ENCODE measurements at regions not wholly inside any gene's neighbourhood (a gene's known extent, or its start where the extent isn't known, plus 50 kb on each side); places are given as distances from the start of the nearest gene placed in this dataset.

- Histone ChIP-seq H3K4me1 (ENCODE audit: control insufficient read depth, insufficient read depth, low read length, poor library complexity, severe bottlenecking) (peaks cover 13% of the 10 kb centered on the region), H3K9me3 (ENCODE audit: control insufficient read depth in 2 of 2, low read length in 2 of 2) (no peaks in the 10 kb centered on the region), H3K27ac (ENCODE audit: insufficient read depth, low read length, poor library complexity, severe bottlenecking) (no peak overlapping the region), H3K36me3 (ENCODE audit: control insufficient read depth, insufficient read depth, low read length) (no peaks in the 10 kb centered on the region), H3K4me3 (ENCODE audit: low read depth, low read length) (no peak overlapping the region), H3K27me3 (ENCODE audit: control insufficient read depth, insufficient read depth, low read length) (no peaks in the 10 kb centered on the region)
- H3K36me3 Mint-ChIP-seq = no peaks in the 10 kb centered on the region
- H3K4me3 Mint-ChIP-seq = no peak overlapping the region
- H3K4me1 Mint-ChIP-seq = peaks cover 24 to 42% (median 35%) of the 10 kb centered on the region in 4 donors
- peaks cover 0 to 2% (median 0%) of the 10 kb centered on the region in 7 donors for H3K9me3 Mint-ChIP-seq
- ATAC-seq (ENCODE audit: low read depth in 2 of 2) (no peak), DNase-seq (no peak)
- no peak overlapping the region for H3K27ac Mint-ChIP-seq
- no peaks in the 10 kb centered on the region for H3K27me3 Mint-ChIP-seq
Measured at GRCh38 chr2:12585784-12586183, 131.0 kb upstream of the TRIB2 start.

DNA sequence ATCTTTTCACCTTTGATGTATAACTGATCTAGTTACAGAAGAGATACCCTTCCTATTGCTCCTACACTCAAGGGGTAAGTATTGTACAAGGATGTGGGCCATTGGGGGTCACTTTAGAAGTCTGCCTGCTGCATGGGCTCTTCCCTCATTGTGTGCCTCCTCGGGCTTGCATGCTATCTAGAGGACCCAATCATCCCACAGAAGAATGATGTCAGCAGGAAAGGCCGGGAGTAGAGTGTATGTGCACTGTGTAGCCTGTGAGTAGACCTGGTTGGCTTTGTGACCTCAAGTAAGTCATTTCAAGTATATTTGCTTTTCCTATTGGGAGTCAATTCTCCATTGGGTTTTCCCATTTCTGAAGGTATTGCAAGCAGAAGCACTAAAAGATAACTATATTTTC, 129.5 kb upstream of the TRIB2 start:
- Mint-ChIP-seq H3K9me3 (peaks cover 0 to 2% (median 0%) of the 10 kb centered on the region in 7 donors), H3K4me3 (no peak overlapping the region), H3K27me3 (no peaks in the 10 kb centered on the region), H3K4me1 (peaks cover 24 to 47% (median 35%) of the 10 kb centered on the region in 4 donors), H3K36me3 (no peaks in the 10 kb centered on the region), H3K27ac (peak overlapping the region; percentile 36 to 69 (median 44))
- no peaks in the 10 kb centered on the region for H3K27me3 ChIP-seq (ENCODE audit: control insufficient read depth, insufficient read depth, low read length)
- no peak overlapping the region for H3K4me3 ChIP-seq (ENCODE audit: low read depth, low read length)
- no peaks in the 10 kb centered on the region for H3K9me3 ChIP-seq (ENCODE audit: control insufficient read depth in 2 of 2, low read length in 2 of 2)
- DNase-seq (no peak), ATAC-seq (ENCODE audit: low read depth in 2 of 2) (no peak)
- H3K36me3 ChIP-seq (ENCODE audit: control insufficient read depth, insufficient read depth, low read length) = no peaks in the 10 kb centered on the region
- H3K4me1 ChIP-seq (ENCODE audit: control insufficient read depth, insufficient read depth, low read length, poor library complexity, severe bottlenecking) = peaks cover 13% of the 10 kb centered on the region
- H3K27ac ChIP-seq (ENCODE audit: insufficient read depth, low read length, poor library complexity, severe bottlenecking) = no peak overlapping the region

- Histone ChIP-seq H3K4me1 (ENCODE audit: control insufficient read depth, insufficient read depth, low read length, poor library complexity, severe bottlenecking) (peaks cover 13% of the 10 kb centered on the region), H3K27me3 (ENCODE audit: control insufficient read depth, insufficient read depth, low read length) (no peaks in the 10 kb centered on the region), H3K27ac (ENCODE audit: insufficient read depth, low read length, poor library complexity, severe bottlenecking) (no peak overlapping the region), H3K9me3 (ENCODE audit: control insufficient read depth in 2 of 2, low read length in 2 of 2) (no peaks in the 10 kb centered on the region), H3K36me3 (ENCODE audit: control insufficient read depth, insufficient read depth, low read length) (no peaks in the 10 kb centered on the region), H3K4me3 (ENCODE audit: low read depth, low read length) (peak overlapping the region; percentile 38)
- Mint-ChIP-seq H3K27me3 (no peaks in the 10 kb centered on the region), H3K36me3 (no peaks in the 10 kb centered on the region), H3K9me3 (peaks cover 0 to 2% (median 0%) of the 10 kb centered on the region in 7 donors), H3K27ac (peak overlapping the region in 2 of 3 donors; percentile 17 to 50), H3K4me3 (peak overlapping the region in 2 of 4 donors; percentile 9 to 76), H3K4me1 (peaks cover 24 to 50% (median 35%) of the 10 kb centered on the region in 4 donors)
- DNase-seq (peak in 1 of 3 donors; percentile 16), ATAC-seq (ENCODE audit: low read depth in 2 of 2) (no peak)
Measured at GRCh38 chr2:12587729-12588522, 128.8 kb upstream of the TRIB2 start.

DNA sequence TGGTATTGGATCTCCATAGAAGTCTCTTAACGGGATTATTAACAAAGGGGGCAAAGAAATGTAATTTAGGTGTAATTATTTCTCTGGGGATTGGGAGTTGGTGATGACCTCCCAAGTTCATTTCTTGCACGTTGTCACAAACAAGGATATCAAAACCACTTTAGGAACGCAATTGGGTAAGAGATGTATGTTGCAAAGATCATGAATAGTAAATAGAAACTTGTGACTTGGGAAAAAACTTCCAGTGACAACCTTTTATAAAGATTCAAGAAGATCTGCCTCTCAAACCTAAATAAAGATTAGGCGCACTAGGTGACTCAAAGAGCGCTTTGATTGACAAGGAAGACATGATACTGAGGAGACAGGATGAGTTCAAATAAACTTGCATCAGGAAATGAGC, 127.8 kb upstream of the TRIB2 start:
- H3K4me3 Mint-ChIP-seq = no peak overlapping the region
- H3K27ac Mint-ChIP-seq = peak overlapping the region in 1 of 3 donors; percentile 64
- peaks cover 24 to 50% (median 35%) of the 10 kb centered on the region in 4 donors for H3K4me1 Mint-ChIP-seq
- peaks cover 0 to 3% (median 0%) of the 10 kb centered on the region in 7 donors for H3K9me3 Mint-ChIP-seq
- H3K27me3 Mint-ChIP-seq = no peaks in the 10 kb centered on the region
- H3K4me3 ChIP-seq (ENCODE audit: low read depth, low read length) = no peak overlapping the region
- no peaks in the 10 kb centered on the region for H3K9me3 ChIP-seq (ENCODE audit: control insufficient read depth in 2 of 2, low read length in 2 of 2)
- H3K36me3 ChIP-seq (ENCODE audit: control insufficient read depth, insufficient read depth, low read length) = no peaks in the 10 kb centered on the region
- H3K4me1 ChIP-seq (ENCODE audit: control insufficient read depth, insufficient read depth, low read length, poor library complexity, severe bottlenecking) = peaks cover 13% of the 10 kb centered on the region
- ATAC-seq (ENCODE audit: low read depth in 2 of 2) = no peak
- no peak for DNase-seq
- H3K36me3 Mint-ChIP-seq = no peaks in the 10 kb centered on the region
- H3K27ac ChIP-seq (ENCODE audit: insufficient read depth, low read length, poor library complexity, severe bottlenecking) = no peak overlapping the region
- no peaks in the 10 kb centered on the region for H3K27me3 ChIP-seq (ENCODE audit: control insufficient read depth, insufficient read depth, low read length)

- H3K4me3 ChIP-seq (ENCODE audit: low read depth, low read length) = no peak overlapping the region
Measured at GRCh38 chr2:12589802-12590320, 126.9 kb upstream of the TRIB2 start.

GRCh38 chr2:12592296-12592695, 124.4 kb upstream of the TRIB2 start:
- no peaks in the 10 kb centered on the region for H3K27me3 ChIP-seq (ENCODE audit: control insufficient read depth, insufficient read depth, low read length)
- H3K27me3 Mint-ChIP-seq = no peaks in the 10 kb centered on the region
- H3K4me3 ChIP-seq (ENCODE audit: low read depth, low read length) = no peak overlapping the region
- peaks cover 0 to 3% (median 0%) of the 10 kb centered on the region in 7 donors for H3K9me3 Mint-ChIP-seq
- H3K27ac ChIP-seq (ENCODE audit: insufficient read depth, low read length, poor library complexity, severe bottlenecking) = no peak overlapping the region
- no peak overlapping the region for H3K4me3 Mint-ChIP-seq
- DNase-seq = no peak
- peaks cover 13% of the 10 kb centered on the region for H3K4me1 ChIP-seq (ENCODE audit: control insufficient read depth, insufficient read depth, low read length, poor library complexity, severe bottlenecking)
- ATAC-seq (ENCODE audit: low read depth in 2 of 2) = no peak
- H3K36me3 ChIP-seq (ENCODE audit: control insufficient read depth, insufficient read depth, low read length) = no peaks in the 10 kb centered on the region
- H3K9me3 ChIP-seq (ENCODE audit: control insufficient read depth in 2 of 2, low read length in 2 of 2) = no peaks in the 10 kb centered on the region
- H3K27ac Mint-ChIP-seq = peak overlapping the region in 1 of 3 donors; percentile 32
- H3K36me3 Mint-ChIP-seq = no peaks in the 10 kb centered on the region
- H3K4me1 Mint-ChIP-seq = peaks cover 14 to 44% (median 21%) of the 10 kb centered on the region in 4 donors

More at GRCh38 chr2:12589802-12590320, 126.9 kb upstream of the TRIB2 start:
- Mint-ChIP-seq H3K27ac (peak overlapping the region in 2 of 3 donors; percentile 33 to 64), H3K27me3 (no peaks in the 10 kb centered on the region), H3K4me3 (no peak overlapping the region), H3K36me3 (no peaks in the 10 kb centered on the region), H3K4me1 (peaks cover 24 to 50% (median 35%) of the 10 kb centered on the region in 4 donors), H3K9me3 (peaks cover 0 to 5% (median 0%) of the 10 kb centered on the region in 7 donors)
- Histone ChIP-seq H3K27me3 (ENCODE audit: control insufficient read depth, insufficient read depth, low read length) (no peaks in the 10 kb centered on the region), H3K27ac (ENCODE audit: insufficient read depth, low read length, poor library complexity, severe bottlenecking) (no peak overlapping the region), H3K36me3 (ENCODE audit: control insufficient read depth, insufficient read depth, low read length) (no peaks in the 10 kb centered on the region), H3K4me1 (ENCODE audit: control insufficient read depth, insufficient read depth, low read length, poor library complexity, severe bottlenecking) (peaks cover 13% of the 10 kb centered on the region), H3K9me3 (ENCODE audit: control insufficient read depth in 2 of 2, low read length in 2 of 2) (no peaks in the 10 kb centered on the region)
- DNase-seq (no peak), ATAC-seq (ENCODE audit: low read depth in 2 of 2) (no peak)

DNA sequence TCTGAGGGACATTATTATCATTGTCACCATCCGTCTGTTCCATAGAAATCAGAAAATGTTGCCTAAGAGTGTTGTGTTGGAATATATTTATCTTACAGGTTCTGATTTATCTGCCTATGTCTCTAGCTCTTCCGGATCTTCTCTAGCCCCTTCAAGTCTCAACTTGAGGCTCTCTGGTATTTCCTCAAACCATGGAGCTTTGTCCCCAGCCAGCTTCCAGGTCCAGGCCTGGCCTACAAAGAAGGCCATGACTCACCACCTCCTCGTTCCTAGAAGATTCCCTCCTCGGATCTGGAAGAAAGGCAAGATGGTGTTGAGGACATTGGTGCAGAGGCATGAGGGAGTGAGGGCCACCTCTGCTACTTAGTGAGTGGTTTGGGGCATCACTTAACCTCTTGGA, 122.1 kb upstream of the TRIB2 start:
- DNase-seq (no peak), ATAC-seq (ENCODE audit: low read depth in 2 of 2) (no peak)
- H3K27me3 ChIP-seq (ENCODE audit: control insufficient read depth, insufficient read depth, low read length) = no peaks in the 10 kb centered on the region
- H3K4me3 ChIP-seq (ENCODE audit: low read depth, low read length) = no peak overlapping the region
- H3K36me3 Mint-ChIP-seq = no peaks in the 10 kb centered on the region
- no peak overlapping the region for H3K27ac Mint-ChIP-seq
- peaks cover 0 to 3% (median 0%) of the 10 kb centered on the region in 7 donors for H3K9me3 Mint-ChIP-seq
- H3K27ac ChIP-seq (ENCODE audit: insufficient read depth, low read length, poor library complexity, severe bottlenecking) = no peak overlapping the region
- no peaks in the 10 kb centered on the region for H3K9me3 ChIP-seq (ENCODE audit: control insufficient read depth in 2 of 2, low read length in 2 of 2)
- no peak overlapping the region for H3K4me3 Mint-ChIP-seq
- H3K36me3 ChIP-seq (ENCODE audit: control insufficient read depth, insufficient read depth, low read length) = no peaks in the 10 kb centered on the region
- no peaks in the 10 kb centered on the region for H3K27me3 Mint-ChIP-seq
- H3K4me1 Mint-ChIP-seq = peaks cover 0 to 23% (median 3%) of the 10 kb centered on the region in 4 donors
- H3K4me1 ChIP-seq (ENCODE audit: control insufficient read depth, insufficient read depth, low read length, poor library complexity, severe bottlenecking) = no peaks in the 10 kb centered on the region

Measured in CD4-positive, CD25-positive, alpha-beta regulatory T cell (primary cell).